Mammary epithelial cell (primary cell): ENCODE measurements at regions not wholly inside any gene's neighbourhood (a gene's known extent, or its start where the extent isn't known, plus 50 kb on each side); places are given as distances from the start of the nearest gene placed in this dataset.

Source experiments
- EZH2 ChIP-seq: IDR thresholded peaks from 2 replicates; pipeline ENCODE4 v1.6.1; 2012; ENCODE audit warnings: low read length, inconsistent platforms, borderline replicate concordance
- TF ChIP-seq, protein P1 (sequence below), 2 donors: IDR thresholded peaks in 1 of 2; conservative IDR thresholded peaks in 1 of 2; 2 replicates each; pipeline ENCODE4 v1.5.1; 2011 to 2012; ENCODE audit warnings: inconsistent platforms in 2 of 2, low read length in 2 of 2, mild to moderate bottlenecking in 2 of 2, control low read depth in 1 of 2, low read depth in 1 of 2; ENCODE audit not compliant: insufficient read depth in 1 of 2; ENCODE audit errors: extremely low read depth in 1 of 2

DNA sequence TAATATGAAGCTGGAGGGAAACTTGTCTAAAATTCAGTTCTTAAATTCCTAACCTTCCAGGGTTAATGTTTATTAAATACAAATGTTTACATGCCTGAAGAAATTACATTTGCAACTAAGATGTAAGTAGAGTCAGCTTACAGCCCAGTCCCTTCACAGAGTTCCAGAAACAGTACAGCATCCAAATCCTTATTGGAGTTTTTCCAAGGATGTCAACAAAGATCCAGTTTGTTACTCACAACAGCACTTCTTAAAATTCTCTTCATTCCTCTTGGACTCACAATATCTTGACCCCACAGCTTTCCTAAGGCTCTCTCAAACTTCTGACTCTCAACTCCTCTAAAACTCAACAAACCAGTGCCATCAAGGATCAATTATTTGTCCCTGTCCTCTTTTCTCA, 50.1 kb upstream of the RWDD3 start:
- TF ChIP-seq, protein P1, sequence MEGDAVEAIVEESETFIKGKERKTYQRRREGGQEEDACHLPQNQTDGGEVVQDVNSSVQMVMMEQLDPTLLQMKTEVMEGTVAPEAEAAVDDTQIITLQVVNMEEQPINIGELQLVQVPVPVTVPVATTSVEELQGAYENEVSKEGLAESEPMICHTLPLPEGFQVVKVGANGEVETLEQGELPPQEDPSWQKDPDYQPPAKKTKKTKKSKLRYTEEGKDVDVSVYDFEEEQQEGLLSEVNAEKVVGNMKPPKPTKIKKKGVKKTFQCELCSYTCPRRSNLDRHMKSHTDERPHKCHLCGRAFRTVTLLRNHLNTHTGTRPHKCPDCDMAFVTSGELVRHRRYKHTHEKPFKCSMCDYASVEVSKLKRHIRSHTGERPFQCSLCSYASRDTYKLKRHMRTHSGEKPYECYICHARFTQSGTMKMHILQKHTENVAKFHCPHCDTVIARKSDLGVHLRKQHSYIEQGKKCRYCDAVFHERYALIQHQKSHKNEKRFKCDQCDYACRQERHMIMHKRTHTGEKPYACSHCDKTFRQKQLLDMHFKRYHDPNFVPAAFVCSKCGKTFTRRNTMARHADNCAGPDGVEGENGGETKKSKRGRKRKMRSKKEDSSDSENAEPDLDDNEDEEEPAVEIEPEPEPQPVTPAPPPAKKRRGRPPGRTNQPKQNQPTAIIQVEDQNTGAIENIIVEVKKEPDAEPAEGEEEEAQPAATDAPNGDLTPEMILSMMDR (conservative IDR thresholded peaks at IDR 0.05 in 1 of 2, IDR thresholded peaks at IDR 0.05 in 1 of 2; ENCODE audit: extremely low read depth in 1 of 2, insufficient read depth in 1 of 2, low read depth in 1 of 2, low read length in 2 of 2) = no peak
- no peak for TF ChIP-seq EZH2
